Left hindlimb (tissue), 1 donor: ENCODE measurements at regions not wholly inside any gene's neighbourhood (a gene's known extent, or its start where the extent isn't known, plus 50 kb on each side); places are given as distances from the start of the nearest gene placed in this dataset.
"Not testable (repeated sequence)": the region's sequence is repeated elsewhere in the genome, so short reads cannot be mapped to it uniquely, and the experiment has no call there.

Experiments used
- DNase-seq: peaks from one replicate; pipeline ENCODE4 v3.0.0-alpha.2; 2018

DNA sequence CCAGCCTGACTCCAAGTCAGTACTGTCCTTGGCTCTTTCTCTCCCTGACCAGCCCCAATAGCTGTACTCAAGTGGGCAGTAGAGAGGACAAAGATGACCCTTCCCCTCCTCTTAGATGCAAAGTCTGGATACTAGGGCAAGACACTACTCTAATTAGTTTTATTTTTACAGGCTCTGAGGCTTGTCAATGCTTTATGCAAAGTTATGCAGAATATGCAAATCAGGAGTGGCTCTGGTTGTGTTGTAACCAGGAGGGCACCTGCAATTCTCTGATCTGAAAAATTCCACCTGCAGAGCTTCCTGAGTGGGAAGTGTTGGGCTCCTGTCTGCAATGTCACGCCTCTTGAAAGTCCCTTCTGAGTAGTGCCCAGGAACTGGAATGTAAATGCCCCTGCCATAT, 201.5 kb downstream of the RGS3 start:
- no peak for DNase-seq

GRCh38 chr9:113665756-113666155, 202.2 kb downstream of the RGS3 start:
- DNase-seq = no peak

DNA sequence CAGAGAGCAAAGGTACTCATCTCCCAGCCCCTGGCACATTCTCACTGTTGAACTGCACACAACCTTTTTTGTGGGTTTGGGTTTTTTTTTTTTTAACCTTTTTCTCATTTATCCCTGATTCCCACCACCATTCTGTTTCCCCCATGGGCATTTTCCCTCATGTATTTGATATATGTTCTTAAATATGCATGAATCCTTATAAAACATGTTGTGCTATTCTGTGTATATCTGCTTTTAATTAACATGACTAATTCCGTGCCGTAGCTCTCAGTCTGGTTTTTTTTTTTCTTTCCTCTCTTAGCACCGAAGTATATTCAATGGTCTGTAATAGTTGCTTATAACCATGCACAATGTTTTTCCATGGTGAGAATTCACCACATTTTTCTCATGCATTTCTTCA, 204.5 kb downstream of the RGS3 start:
- no peak for DNase-seq

GRCh38 chr9:113669522-113670115, 206.1 kb downstream of the RGS3 start:
- DNase-seq = no peak

GRCh38 chr9:113673726-113674125, 202.4 kb upstream of the ZNF618 start:
- DNase-seq = no peak

DNA sequence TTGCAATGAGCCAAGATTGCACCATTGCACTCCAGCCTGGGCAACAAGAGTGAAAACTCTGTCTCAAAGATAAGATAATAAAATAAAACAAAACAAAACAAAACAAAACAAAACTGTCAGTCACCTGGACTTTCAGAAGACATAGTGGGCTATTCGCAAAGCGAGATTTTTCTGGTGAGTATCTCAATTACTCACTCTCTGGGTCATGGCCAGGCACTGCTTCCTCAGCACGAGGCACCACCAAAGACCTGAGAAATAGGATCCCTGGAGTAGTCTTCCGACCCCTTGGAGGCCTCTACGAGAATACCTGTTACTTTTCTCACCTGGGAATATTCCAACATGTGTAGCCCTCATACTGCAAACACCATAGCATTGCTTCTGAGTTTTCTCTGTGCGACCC, 201.7 kb upstream of the ZNF618 start:
- DNase-seq = no peak

DNA sequence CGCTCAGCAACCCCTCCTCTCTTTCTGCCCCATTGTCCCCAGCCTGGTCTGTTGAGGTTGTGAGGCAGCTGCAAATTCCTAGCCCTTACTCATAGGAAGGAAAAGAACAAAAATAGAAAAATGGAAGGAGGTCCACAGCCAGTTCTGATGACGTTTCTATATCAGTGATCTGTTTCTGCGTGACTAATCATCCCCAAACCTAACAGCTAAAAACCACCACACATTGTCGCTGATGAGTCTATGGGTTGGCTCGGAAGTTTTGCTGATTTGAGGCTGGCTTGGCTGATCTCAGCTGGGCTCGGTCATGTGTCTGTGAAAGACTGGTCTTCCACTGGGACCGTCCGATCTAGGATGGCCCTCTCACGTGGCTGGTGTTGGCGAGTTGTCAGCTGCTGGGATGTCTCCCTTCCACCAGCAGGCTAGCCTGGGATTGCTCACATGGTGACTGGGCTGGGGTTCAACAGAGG, 200.6 kb upstream of the ZNF618 start:
- peak; percentile 44 for DNase-seq

GRCh38 chr9:113677057-113677456, 199.1 kb upstream of the ZNF618 start:
- DNase-seq = no peak

DNA sequence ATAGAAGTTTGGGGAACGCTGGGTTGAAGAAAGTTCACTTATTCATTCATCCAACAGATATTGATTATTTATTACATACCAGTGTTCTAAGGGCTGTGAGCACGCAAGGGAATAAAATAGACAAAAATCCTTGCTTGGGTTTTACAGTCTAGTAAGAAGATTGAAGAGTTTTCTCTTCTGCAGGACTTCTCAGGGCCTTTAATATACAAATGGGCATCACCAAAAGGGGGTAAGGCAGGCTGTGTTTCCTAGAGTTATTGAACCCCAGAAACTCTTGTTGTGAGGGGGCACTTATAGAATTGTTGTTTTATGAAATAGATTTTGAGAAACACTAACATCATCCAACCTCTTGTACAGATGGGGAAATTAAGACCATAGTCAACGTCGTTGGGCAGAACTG, 198.5 kb upstream of the ZNF618 start:
- no peak for DNase-seq

- DNase-seq = no peak
These were observed 197.8 kb upstream of the ZNF618 start for GRCh38 chr9:113678119-113678858.

- DNase-seq = no peak
These were observed 197.3 kb upstream of the ZNF618 start for GRCh38 chr9:113678859-113679256.

GRCh38 chr9:113682297-113682771, 193.8 kb upstream of the ZNF618 start:
- DNase-seq = peak; percentile 84

DNA sequence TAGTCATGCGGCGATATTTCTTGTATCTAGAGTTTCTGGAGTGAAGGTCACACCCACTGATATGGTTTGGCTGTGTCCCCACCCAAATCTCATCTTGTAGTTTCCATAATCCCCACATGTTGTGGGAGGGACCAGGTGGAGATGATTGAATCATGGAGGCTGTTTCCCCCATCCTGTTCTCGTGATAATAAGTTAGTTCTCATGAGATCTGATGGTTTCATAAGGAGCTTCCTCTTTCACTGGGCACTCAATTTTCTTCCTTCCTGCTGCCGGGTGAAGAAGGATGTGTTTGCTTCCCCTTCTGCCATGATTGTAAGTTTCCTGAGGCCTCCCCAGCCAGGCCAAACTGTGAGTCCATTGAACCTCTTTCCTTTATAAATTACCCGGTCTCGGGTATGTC, 190.5 kb upstream of the ZNF618 start:
- not testable (repeated sequence) for DNase-seq

DNA sequence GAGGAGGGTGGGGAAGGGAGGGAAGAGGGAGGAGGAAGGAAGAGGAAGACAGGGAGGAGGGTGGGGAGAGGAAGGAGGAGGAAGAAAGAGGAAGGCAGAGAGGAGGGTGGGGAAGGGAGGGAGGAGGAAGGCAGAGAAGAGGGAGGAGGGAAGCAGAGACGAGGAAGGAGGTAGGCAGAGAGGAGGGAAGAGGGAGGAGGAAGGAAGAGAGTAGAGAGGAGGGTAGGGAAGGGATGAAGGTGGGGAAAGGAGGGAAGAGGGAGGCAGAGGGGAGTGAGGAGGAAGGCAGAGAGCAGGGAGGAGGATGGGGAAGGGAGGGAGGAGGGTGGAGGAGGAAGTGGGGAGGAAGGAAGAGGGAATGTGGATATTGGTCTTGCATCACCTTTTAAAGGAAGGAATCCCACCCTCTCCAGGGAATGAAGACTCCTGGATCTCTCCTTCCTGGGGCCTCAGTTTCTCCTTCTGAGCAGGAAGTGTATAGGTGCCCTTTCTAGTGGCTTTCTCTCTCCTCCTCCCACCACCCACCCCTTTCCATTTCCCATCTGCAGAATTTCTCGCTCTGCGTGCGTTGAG, 188.9 kb upstream of the ZNF618 start:
- no peak for DNase-seq

DNA sequence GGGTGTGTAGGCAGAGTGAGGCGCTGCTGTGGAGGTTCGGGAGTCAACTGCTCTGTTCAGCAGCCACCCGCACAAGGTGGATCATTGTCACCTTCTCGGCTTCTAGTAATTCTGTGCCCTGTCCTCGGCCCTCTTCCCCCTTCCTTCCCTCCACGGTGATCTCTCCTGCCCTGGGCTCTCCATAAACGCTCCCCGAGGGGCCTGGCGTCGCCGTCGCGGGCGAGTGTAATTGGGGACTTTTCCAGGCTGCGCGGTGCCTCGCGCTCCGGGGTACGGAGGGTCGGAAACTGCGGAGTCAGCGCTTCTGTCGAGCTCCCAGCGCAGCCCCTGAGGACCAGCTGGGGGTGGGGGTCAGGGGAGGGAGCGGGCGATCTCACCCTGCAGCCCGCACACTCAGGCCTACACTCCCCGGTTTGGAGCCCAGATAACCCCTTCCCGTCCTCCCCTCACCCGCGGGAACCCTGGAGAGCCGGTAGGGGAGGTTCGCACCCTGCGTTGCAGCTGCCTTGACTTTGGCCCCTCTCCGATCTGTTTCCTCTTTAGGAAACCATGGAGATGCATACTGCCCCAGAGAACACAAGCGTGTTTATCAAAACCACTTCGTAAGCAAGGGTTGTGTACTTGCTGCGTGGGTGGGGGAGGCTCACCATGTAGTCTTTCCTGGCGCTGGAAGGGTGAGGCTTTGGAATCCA, 188.3 kb upstream of the ZNF618 start:
- DNase-seq = no peak

- DNase-seq = no peak
These were observed 185.9 kb upstream of the ZNF618 start for GRCh38 chr9:113690055-113690740.

GRCh38 chr9:113692256-113692655, 183.9 kb upstream of the ZNF618 start:
- DNase-seq = no peak

GRCh38 chr9:113694912-113695311, 181.2 kb upstream of the ZNF618 start:
- DNase-seq = no peak

GRCh38 chr9:113695440-113695851, 180.7 kb upstream of the ZNF618 start:
- DNase-seq = no peak

GRCh38 chr9:113695901-113696300, 180.2 kb upstream of the ZNF618 start:
- DNase-seq = no peak

- no peak for DNase-seq
These were observed 174.0 kb upstream of the ZNF618 start for GRCh38 chr9:113701774-113702755.
